CD4-positive, alpha-beta T cell treated with Interleukin-4 for 1 hour (primary cell): ENCODE measurements at regions not wholly inside any gene's neighbourhood (a gene's known extent, or its start where the extent isn't known, plus 50 kb on each side); places are given as distances from the start of the nearest gene placed in this dataset.
"Not testable (repeated sequence)": the region's sequence is repeated elsewhere in the genome, so short reads cannot be mapped to it uniquely, and the experiment has no call there.

Experiments used
- DNase-seq, 2 donors: peaks; one replicate each; pipeline ENCODE4 v3.0.0-alpha.2; 2020 to 2022

- DNase-seq, result peak in 1 of 2 donors; percentile 44
Measured at GRCh38 chr22:40094485-40094884, 83.2 kb upstream of the TNRC6B start.

- DNase-seq, result not testable (repeated sequence)
Measured at GRCh38 chr22:40099887-40100286, 77.8 kb upstream of the TNRC6B start.

GRCh38 chr22:40105755-40106154 lies 72.0 kb upstream of the TNRC6B start:
- DNase-seq, result no peak

- peak in 1 of 2 donors; percentile 31 for DNase-seq
Measured at GRCh38 chr22:40107244-40107643, 70.5 kb upstream of the TNRC6B start.

GRCh38 chr22:40107851-40108378 lies 69.8 kb upstream of the TNRC6B start:
- no peak for DNase-seq

GRCh38 chr22:40108396-40108795 lies 69.3 kb upstream of the TNRC6B start:
- DNase-seq, result no peak

- not testable (repeated sequence) for DNase-seq
Measured at GRCh38 chr22:40108926-40109325, 68.8 kb upstream of the TNRC6B start.

- DNase-seq, result no peak
Measured at GRCh38 chr22:40111451-40111850, 66.3 kb upstream of the TNRC6B start.

- DNase-seq, result no peak
Measured at GRCh38 chr22:40112595-40112994, 65.1 kb upstream of the TNRC6B start.

GRCh38 chr22:40113696-40114095 lies 64.0 kb upstream of the TNRC6B start:
- no peak for DNase-seq

- DNase-seq, result no peak
Measured at GRCh38 chr22:40114411-40114810, 63.3 kb upstream of the TNRC6B start.

- peak; percentile 65 to 68 for DNase-seq
Measured at GRCh38 chr22:40116496-40117200, 61.1 kb upstream of the TNRC6B start.

GRCh38 chr22:40118979-40119378 lies 58.7 kb upstream of the TNRC6B start:
- DNase-seq, result no peak

GRCh38 chr22:40120848-40121247 lies 56.9 kb upstream of the TNRC6B start:
- DNase-seq, result no peak

- DNase-seq, result peak; percentile 9 to 44
Measured at GRCh38 chr22:40121461-40121860, 56.3 kb upstream of the TNRC6B start.

- DNase-seq, result no peak
Measured at GRCh38 chr22:40122792-40123191, 54.9 kb upstream of the TNRC6B start.

- DNase-seq, result no peak
Measured at GRCh38 chr22:40123387-40123786, 54.3 kb upstream of the TNRC6B start.
